ENCODE measurements at regions not wholly inside any gene's neighbourhood (a gene's known extent, or its start where the extent isn't known, plus 50 kb on each side); places are given as distances from the start of the nearest gene placed in this dataset.

- Histone ChIP-seq H3K36me3 (ENCODE audit: insufficient read depth) (no peaks in the 10 kb centered on the region), H3K9me2 (ENCODE audit: insufficient read depth) (no peaks in the 10 kb centered on the region), H2AFZ (no peak overlapping the region), H3K27ac (ENCODE audit: low read depth) (no peak overlapping the region), H3K4me3 (no peak overlapping the region), H3F3A (replicated peaks; ENCODE audit: low read depth) (no peaks in the 10 kb centered on the region), H4K20me1 (replicated peaks; ENCODE audit: insufficient read depth) (no peaks in the 10 kb centered on the region), H3K4me1 (ENCODE audit: insufficient read depth) (no peaks in the 10 kb centered on the region), H3K4me2 (no peak overlapping the region), H3K79me2 (replicated peaks; ENCODE audit: insufficient read depth) (no peaks in the 10 kb centered on the region), H3K27me3 (ENCODE audit: insufficient read depth) (no peaks in the 10 kb centered on the region)
- ATAC-seq: no peak
- no peak for DNase-seq (ENCODE audit: low spot score)
- Mint-ChIP-seq H3K27me3 (ENCODE audit: insufficient read depth, low read depth, poor library complexity) (peaks cover 5% of the 10 kb centered on the region), H3K4me1 (peaks cover 6% of the 10 kb centered on the region; the same call in 2 of the 3 replicates), H3K36me3 (ENCODE audit: low read depth) (peaks cover 3% of the 10 kb centered on the region; the same call in 2 of the 3 replicates), H3K9me3 (peaks cover 8% of the 10 kb centered on the region; the same call in 2 of the 3 replicates), H3K27ac (no peak overlapping the region), H3K4me3 (no peak overlapping the region)
- TF ChIP-seq ETS1 (IDR thresholded peaks at IDR 0.05) (no peak), CTCF (conservative IDR thresholded peaks at IDR 0.05; ENCODE audit: low read depth in 2 of 2) (no peak), JUNB (IDR thresholded peaks at IDR 0.05; ENCODE audit: unreplicated experiment) (no peak)
Observed at GRCh38 chr2:239612133-239612532, 211.3 kb upstream of the HDAC4 start.

GRCh38 chr2:239611222-239611795, 210.5 kb upstream of the HDAC4 start:
- Mint-ChIP-seq H3K27me3 (ENCODE audit: insufficient read depth, low read depth, poor library complexity) (peaks cover 5% of the 10 kb centered on the region), H3K36me3 (ENCODE audit: low read depth) (no peaks in the 10 kb centered on the region), H3K4me1 (peaks cover 6% of the 10 kb centered on the region; the same call in 2 of the 3 replicates), H3K4me3 (no peak overlapping the region), H3K9me3 (no peaks in the 10 kb centered on the region; the same call in 2 of the 3 replicates), H3K27ac (no peak overlapping the region)
- Histone ChIP-seq H3K9me2 (ENCODE audit: insufficient read depth) (peaks cover 4% of the 10 kb centered on the region; the same call in 1 of the 2 replicates), H3K4me2 (no peak overlapping the region), H3K4me1 (ENCODE audit: insufficient read depth) (no peaks in the 10 kb centered on the region), H3K79me2 (replicated peaks; ENCODE audit: insufficient read depth) (no peaks in the 10 kb centered on the region), H3K36me3 (ENCODE audit: insufficient read depth) (no peaks in the 10 kb centered on the region), H3F3A (replicated peaks; ENCODE audit: low read depth) (no peaks in the 10 kb centered on the region), H4K20me1 (replicated peaks; ENCODE audit: insufficient read depth) (no peaks in the 10 kb centered on the region), H3K27me3 (ENCODE audit: insufficient read depth) (no peaks in the 10 kb centered on the region), H2AFZ (no peak overlapping the region), H3K27ac (ENCODE audit: low read depth) (no peak overlapping the region), H3K4me3 (no peak overlapping the region)
- ATAC-seq (no peak), DNase-seq (ENCODE audit: low spot score) (no peak)
- no peak for TF ChIP-seq JUNB (IDR thresholded peaks at IDR 0.05; ENCODE audit: unreplicated experiment)
- TF ChIP-seq ETS1 (IDR thresholded peaks at IDR 0.05): no peak
- no peak for TF ChIP-seq CTCF (conservative IDR thresholded peaks at IDR 0.05; ENCODE audit: low read depth in 2 of 2)
- no peak for TF ChIP-seq ZNF114 (CRISPR knock-in tag; IDR thresholded peaks at IDR 0.05)
- TF ChIP-seq ZNF331 (CRISPR knock-in tag; IDR thresholded peaks at IDR 0.05; ENCODE audit: low read depth): no peak
- no peak for TF ChIP-seq CREB1 (CRISPR knock-in tag; IDR thresholded peaks at IDR 0.05; ENCODE audit: low read depth)
- no peak for TF ChIP-seq EZH2 (IDR thresholded peaks at IDR 0.05; ENCODE audit: low read depth, unreplicated experiment)
